ENCODE measurements at regions not wholly inside any gene's neighbourhood (a gene's known extent, or its start where the extent isn't known, plus 50 kb on each side); places are given as distances from the start of the nearest gene placed in this dataset.

- no peak for TF ChIP-seq ELF4 (IDR thresholded peaks at IDR 0.05)
- TF ChIP-seq SUZ12 (IDR thresholded peaks at IDR 0.05) = no peak
- no peak for TF ChIP-seq BHLHE40 (IDR thresholded peaks at IDR 0.05; ENCODE audit: borderline replicate concordance)
- TF ChIP-seq ZNF384 (IDR thresholded peaks at IDR 0.05) = no peak
- TF ChIP-seq FOXA1 (IDR thresholded peaks at IDR 0.05) = no peak
- TF ChIP-seq PKNOX1 (IDR thresholded peaks at IDR 0.05) = no peak
- TF ChIP-seq CTBP1 (IDR thresholded peaks at IDR 0.05; ENCODE audit: borderline replicate concordance) = no peak
- no peak for TF ChIP-seq FOXM1 (IDR thresholded peaks at IDR 0.05; ENCODE audit: borderline replicate concordance)
- TF ChIP-seq LEF1 (IDR thresholded peaks at IDR 0.05; ENCODE audit: borderline replicate concordance) = no peak
- TF ChIP-seq ARNT (IDR thresholded peaks at IDR 0.05) = no peak
- no peak for TF ChIP-seq HDGF (IDR thresholded peaks at IDR 0.05; ENCODE audit: borderline replicate concordance)
Measured at GRCh38 chr16:79757968-79758367, 157.4 kb upstream of the MAF start.
